Endodermal cell (in vitro differentiated cells): ENCODE measurements at regions not wholly inside any gene's neighbourhood (a gene's known extent, or its start where the extent isn't known, plus 50 kb on each side); places are given as distances from the start of the nearest gene placed in this dataset.

Experiments used
- DNase-seq: peaks from one replicate; pipeline ENCODE4 v3.0.0-alpha.2; 2017
- H3K27ac ChIP-seq: 2 replicates; pipeline ENCODE4 v1.5.1; 2013; ENCODE audit warnings: mild to moderate bottlenecking, low read depth, low read length, moderate library complexity
- H3K27me3 ChIP-seq: 2 replicates; pipeline ENCODE4 v1.6.1; 2013; ENCODE audit warnings: mild to moderate bottlenecking, low read length, moderate library complexity; ENCODE audit not compliant: insufficient read depth, control insufficient read depth, poor library complexity, severe bottlenecking
- H3K36me3 ChIP-seq: 2 replicates; pipeline ENCODE4 v1.7.0; 2013; ENCODE audit warnings: mild to moderate bottlenecking, low read length, moderate library complexity; ENCODE audit not compliant: control insufficient read depth, insufficient read depth
- H3K4me1 ChIP-seq: one replicate; pipeline ENCODE4 v1.7.0; 2013; ENCODE audit warnings: low read length; ENCODE audit not compliant: control insufficient read depth, insufficient read depth
- H3K4me3 ChIP-seq: 2 replicates; pipeline ENCODE4 v1.5.1; 2013; ENCODE audit warnings: mild to moderate bottlenecking, low read length, moderate library complexity
- H3K9ac ChIP-seq: 2 replicates; pipeline ENCODE4 v1.6.1; 2013; ENCODE audit warnings: mild to moderate bottlenecking, low read length, moderate library complexity; ENCODE audit not compliant: poor library complexity, severe bottlenecking; ENCODE audit errors: extremely low read depth
- H3K9me3 ChIP-seq: 2 replicates; pipeline ENCODE4 v1.6.1; 2013; ENCODE audit warnings: mild to moderate bottlenecking, low read length, moderate library complexity; ENCODE audit not compliant: control insufficient read depth
- H3K27ac Mint-ChIP-seq: 2 replicates; pipeline ENCODE4 v1.8.0; 2020; ENCODE audit warnings: mixed read lengths
- H3K27me3 Mint-ChIP-seq: 2 replicates; pipeline ENCODE4 v1.8.0; 2021; ENCODE audit warnings: mild to moderate bottlenecking, mixed read lengths; ENCODE audit not compliant: insufficient read depth
- H3K36me3 Mint-ChIP-seq: 2 replicates; pipeline ENCODE4 v1.8.0; 2020; ENCODE audit warnings: low read depth, mixed read lengths
- H3K4me1 Mint-ChIP-seq: 2 replicates; pipeline ENCODE4 v1.8.0; 2020; ENCODE audit warnings: mixed read lengths
- H3K4me3 Mint-ChIP-seq: 2 replicates; pipeline ENCODE4 v1.8.0; 2020; ENCODE audit warnings: mild to moderate bottlenecking, moderate library complexity, mixed read lengths
- H3K9me3 Mint-ChIP-seq: 2 replicates; pipeline ENCODE4 v1.8.0; 2020; ENCODE audit warnings: mild to moderate bottlenecking, mixed read lengths
- WGBS, 2 experiments: methylation state at CpG; one replicate each; pipeline versions ENCODE4 v1.1.5 to v1.1.7; 2013; ENCODE audit warnings: missing lambda C conversion rate in 2 of 2, mixed read lengths in 1 of 2; ENCODE audit not compliant: insufficient coverage in 1 of 2, insufficient read length in 1 of 2; 5-methylcytosine and 5-hydroxymethylcytosine counted together
- TF ChIP-seq, protein P1 (sequence below): fragments of 200-600 bp; sonication (generic); conservative IDR thresholded peaks from 2 replicates; pipeline ENCODE4 v1.5.0; 2021; ENCODE audit warnings: antibody characterized with exemption, mild to moderate bottlenecking

DNA sequence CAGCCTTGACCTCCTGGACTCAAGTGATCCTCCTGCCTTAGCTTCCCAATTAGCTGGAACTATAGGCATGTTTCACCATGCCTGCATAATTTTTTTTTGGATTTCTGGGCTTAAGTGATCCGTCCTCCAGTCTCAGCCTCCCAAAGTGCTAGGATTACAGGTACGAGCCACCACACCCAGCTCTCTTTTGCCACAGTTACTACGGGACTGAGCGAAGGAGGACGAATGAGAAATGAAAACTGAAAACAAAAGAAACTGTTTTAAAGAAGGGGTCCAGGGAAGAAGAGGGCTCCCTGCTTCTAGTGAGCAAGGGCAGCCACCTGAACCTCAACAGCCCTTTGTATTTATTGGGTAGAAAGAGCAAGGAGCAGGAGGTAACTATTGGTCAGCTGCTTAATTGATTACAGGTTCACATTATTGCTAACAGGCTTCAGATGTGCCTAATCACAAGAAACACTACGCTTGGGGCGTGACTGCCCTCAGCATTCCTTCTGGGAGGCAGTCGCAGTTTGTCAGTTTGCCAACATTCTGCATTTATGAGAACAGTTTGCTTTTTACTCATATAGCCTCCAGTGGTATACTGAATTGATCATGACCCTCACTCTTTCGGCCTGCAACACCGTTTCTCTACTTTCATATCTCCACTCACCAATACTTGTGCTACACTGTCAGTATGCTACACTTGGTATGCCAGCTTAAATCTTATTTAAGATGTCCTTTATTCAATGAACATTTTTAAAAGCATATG, 676.8 kb downstream of the DNAJB9 start:
- WGBS, 2 experiments, result 84 to 85% methylated on average over 7 to 10 of the region's 10 CpGs
- H3K4me3 Mint-ChIP-seq, result no peak overlapping the region

DNA sequence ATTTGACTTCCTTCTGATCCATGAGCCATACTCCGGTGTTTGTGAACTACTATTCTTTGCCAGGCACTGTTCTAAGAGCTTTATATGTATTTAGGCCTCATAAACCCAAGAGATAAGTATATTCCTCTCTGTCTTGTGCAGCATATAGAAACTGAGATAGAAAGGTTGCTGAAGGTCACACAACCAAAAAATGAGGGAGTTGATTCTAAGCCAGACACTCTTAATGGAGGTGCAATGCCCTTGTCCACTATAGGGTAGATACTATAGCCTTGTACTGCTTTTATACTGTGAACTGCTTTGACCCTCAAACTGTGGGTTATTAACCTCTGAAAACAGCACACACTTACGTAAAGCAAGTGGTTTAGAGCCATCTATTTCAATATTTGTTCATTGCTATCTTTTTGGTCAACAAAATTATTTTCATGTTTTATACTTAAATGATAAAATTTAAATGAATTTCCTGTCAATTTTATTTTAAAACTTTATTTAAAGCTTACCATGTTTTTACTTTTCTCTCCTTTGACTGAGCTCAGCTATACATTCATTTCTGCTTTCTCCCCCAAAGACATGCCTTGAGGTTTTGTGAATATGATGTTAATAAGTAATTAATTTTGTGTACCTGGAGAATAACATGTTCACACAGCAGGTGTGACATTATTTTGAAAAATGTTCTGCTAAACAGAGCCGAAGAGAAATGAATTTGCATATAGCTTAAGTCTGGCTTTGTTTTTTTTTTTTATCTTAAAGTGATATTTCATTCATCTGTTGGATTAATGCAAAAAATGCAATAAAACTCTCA, 687.3 kb downstream of the DNAJB9 start:
- Histone ChIP-seq H3K27me3 (no peaks in the 10 kb centered on the region), H3K9me3 (no peaks in the 10 kb centered on the region), H3K27ac (no peak overlapping the region), H3K36me3 (no peaks in the 10 kb centered on the region), H3K4me3 (no peak overlapping the region), H3K9ac (no peak overlapping the region), H3K4me1 (no peaks in the 10 kb centered on the region)
- Mint-ChIP-seq H3K9me3 (no peaks in the 10 kb centered on the region), H3K36me3 (no peaks in the 10 kb centered on the region), H3K27ac (no peak overlapping the region), H3K4me3 (no peak overlapping the region), H3K27me3 (no peaks in the 10 kb centered on the region), H3K4me1 (peaks cover 3% of the 10 kb centered on the region)
- TF ChIP-seq, protein P1, sequence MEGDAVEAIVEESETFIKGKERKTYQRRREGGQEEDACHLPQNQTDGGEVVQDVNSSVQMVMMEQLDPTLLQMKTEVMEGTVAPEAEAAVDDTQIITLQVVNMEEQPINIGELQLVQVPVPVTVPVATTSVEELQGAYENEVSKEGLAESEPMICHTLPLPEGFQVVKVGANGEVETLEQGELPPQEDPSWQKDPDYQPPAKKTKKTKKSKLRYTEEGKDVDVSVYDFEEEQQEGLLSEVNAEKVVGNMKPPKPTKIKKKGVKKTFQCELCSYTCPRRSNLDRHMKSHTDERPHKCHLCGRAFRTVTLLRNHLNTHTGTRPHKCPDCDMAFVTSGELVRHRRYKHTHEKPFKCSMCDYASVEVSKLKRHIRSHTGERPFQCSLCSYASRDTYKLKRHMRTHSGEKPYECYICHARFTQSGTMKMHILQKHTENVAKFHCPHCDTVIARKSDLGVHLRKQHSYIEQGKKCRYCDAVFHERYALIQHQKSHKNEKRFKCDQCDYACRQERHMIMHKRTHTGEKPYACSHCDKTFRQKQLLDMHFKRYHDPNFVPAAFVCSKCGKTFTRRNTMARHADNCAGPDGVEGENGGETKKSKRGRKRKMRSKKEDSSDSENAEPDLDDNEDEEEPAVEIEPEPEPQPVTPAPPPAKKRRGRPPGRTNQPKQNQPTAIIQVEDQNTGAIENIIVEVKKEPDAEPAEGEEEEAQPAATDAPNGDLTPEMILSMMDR, result no peak
- DNase-seq, result no peak
- WGBS, 2 experiments, result 94 to 100% methylated on average over 1 to 3 of the region's 3 CpGs

More for the DNA sequence above, 676.8 kb downstream of the DNAJB9 start:
- TF ChIP-seq, protein P1, result no peak
- DNase-seq, result no peak
- Histone ChIP-seq H3K27ac (no peak overlapping the region), H3K27me3 (no peaks in the 10 kb centered on the region), H3K9ac (no peak overlapping the region), H3K36me3 (no peaks in the 10 kb centered on the region), H3K4me3 (no peak overlapping the region), H3K9me3 (no peaks in the 10 kb centered on the region), H3K4me1 (no peaks in the 10 kb centered on the region)
- Mint-ChIP-seq H3K4me1 (no peaks in the 10 kb centered on the region), H3K27ac (no peak overlapping the region), H3K27me3 (no peaks in the 10 kb centered on the region), H3K9me3 (peaks cover 3% of the 10 kb centered on the region), H3K36me3 (no peaks in the 10 kb centered on the region)

DNA sequence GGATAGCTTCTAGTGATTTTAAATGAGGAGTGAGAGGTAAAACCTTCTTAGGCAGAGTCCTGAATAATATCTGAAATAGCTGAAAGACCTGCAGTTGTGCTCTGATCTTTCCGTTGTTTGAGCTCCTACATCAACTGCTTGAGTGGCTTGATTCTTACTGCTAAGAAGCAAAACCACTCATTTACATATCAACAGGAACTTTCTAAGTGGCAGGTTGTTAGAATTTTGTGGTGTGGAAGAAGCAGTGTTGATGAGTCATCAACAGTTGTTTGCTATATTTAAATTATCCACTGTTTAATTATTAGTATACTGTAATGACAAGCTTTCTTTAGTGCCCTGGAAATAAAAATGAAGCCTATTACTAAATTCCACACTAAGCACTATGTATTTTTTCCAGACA, 689.5 kb downstream of the DNAJB9 start:
- H3K4me3 ChIP-seq, result no peak overlapping the region
- DNase-seq, result no peak
- H3K36me3 ChIP-seq, result no peaks in the 10 kb centered on the region
- Mint-ChIP-seq H3K27ac (no peak overlapping the region), H3K4me3 (no peak overlapping the region), H3K27me3 (no peaks in the 10 kb centered on the region), H3K4me1 (peaks cover 3% of the 10 kb centered on the region), H3K36me3 (no peaks in the 10 kb centered on the region), H3K9me3 (no peaks in the 10 kb centered on the region)
- no peaks in the 10 kb centered on the region for H3K27me3 ChIP-seq
- 37% methylated on average over 1 of the region's 1 CpG; no CpG with 5 or more reads in 1 of the 2 experiments for WGBS, 2 experiments
- H3K27ac ChIP-seq, result no peak overlapping the region
- no peak overlapping the region for H3K9ac ChIP-seq
- H3K9me3 ChIP-seq, result no peaks in the 10 kb centered on the region
- no peaks in the 10 kb centered on the region for H3K4me1 ChIP-seq
- TF ChIP-seq, protein P1, result no peak
